HG03097 (cell line): ENCODE measurements at regions not wholly inside any gene's neighbourhood (a gene's known extent, or its start where the extent isn't known, plus 50 kb on each side); places are given as distances from the start of the nearest gene placed in this dataset.
"Not testable (repeated sequence)": the region's sequence is repeated elsewhere in the genome, so short reads cannot be mapped to it uniquely, and the experiment has no call there.

Experiments used
- ATAC-seq: cut with Tn5 transposase; IDR thresholded peaks from one replicate; pipeline ENCODE4 v1.9.1; 2021; ENCODE audit not compliant: unreplicated experiment, low FRiP score

DNA sequence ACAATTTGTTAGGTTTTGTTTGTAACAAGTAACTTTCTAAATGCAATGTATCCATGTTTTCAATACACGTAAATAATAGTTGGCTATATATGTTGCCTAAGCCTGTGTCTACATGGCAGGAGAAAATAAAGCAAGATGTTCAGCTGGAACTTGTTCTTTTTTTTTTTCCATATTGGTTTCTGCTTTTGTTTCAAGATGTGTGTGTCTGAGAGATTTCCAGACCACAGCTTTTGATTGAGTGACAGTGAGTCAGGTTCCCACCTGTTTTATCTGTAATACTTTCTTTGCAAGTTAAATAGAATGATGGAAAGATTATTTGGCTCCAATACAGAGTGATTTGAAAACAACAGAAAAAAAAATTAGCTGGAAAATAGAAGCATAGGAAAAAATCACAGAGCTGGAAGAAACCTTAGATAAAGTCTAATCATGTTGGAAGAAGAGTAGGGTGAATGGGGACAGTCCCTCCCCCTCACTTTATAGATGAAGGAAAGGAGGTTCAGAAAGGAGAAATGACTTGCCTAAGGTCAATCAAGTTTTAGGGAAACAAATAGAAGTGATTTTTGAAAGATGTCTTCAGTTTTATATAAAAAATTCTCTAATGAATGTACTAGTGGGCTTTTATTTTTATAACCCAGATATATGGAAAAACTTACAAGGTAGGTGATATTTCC lies 150.9 kb upstream of the STMND1 start:
- no peak for ATAC-seq

DNA sequence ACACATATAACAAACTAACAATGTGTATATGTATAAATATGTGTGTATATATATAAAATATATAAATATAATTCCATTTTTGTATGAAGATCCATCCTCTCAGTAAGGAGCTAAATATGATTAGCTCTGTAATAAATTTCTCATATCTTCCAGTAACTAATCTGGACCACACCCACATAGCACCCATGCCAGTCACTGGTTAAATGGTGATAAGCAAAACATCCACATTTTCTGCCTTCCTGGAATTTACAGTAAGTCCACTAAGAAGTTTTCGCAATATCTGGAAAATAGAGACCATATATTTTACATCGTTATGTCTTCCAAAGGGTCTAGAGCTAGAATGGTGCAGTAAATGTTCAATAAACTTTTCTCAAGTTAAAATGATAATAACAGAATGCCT lies 151.5 kb upstream of the STMND1 start:
- no peak for ATAC-seq

GRCh38 chr6:16949716-16950115 lies 152.1 kb upstream of the STMND1 start:
- ATAC-seq, result no peak

DNA sequence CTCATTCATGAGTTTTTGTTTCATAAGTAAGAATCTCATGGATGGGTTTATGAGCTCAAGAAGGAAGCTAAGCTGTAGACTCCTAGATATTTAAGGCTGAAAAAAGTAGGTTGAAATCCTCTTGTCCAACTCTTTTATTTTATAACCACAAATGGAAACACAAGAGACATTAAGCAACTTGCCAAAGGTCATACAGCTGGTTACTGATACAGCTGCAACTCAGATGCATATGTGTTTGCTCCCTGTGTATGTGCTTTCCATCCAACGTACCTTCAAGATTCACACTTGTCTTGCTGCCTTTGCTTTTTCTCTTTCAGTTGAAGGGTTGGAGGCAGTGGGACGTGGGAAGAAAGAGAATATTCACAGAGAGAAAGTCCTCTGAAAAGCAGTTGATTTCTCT lies 153.5 kb upstream of the STMND1 start:
- no peak for ATAC-seq

GRCh38 chr6:16947375-16948015 lies 154.4 kb upstream of the STMND1 start:
- no peak for ATAC-seq

DNA sequence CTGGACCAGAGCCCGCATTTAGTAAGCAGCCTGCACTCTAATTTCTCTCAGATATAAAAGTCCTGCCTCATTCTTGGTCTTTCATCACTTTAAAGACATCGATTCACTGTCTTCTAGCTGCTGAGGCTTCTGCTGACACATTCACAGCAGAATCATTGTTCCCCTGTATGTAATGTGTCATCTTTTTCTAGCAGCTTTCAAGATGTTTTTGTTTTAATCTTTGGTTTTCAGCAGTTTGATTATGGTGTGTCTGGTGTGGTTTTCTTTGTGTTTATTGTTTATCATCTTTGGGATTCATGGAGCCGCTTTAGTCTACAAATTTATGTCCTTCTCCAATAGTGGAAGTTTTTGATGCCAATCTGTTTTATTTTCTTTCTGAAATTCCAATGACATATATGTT lies 157.3 kb upstream of the STMND1 start:
- ATAC-seq, result no peak

GRCh38 chr6:16939839-16940238 lies 162.0 kb upstream of the STMND1 start:
- ATAC-seq, result no peak

GRCh38 chr6:16939351-16939750 lies 162.5 kb upstream of the STMND1 start:
- no peak for ATAC-seq

- no peak for ATAC-seq
These were observed 165.0 kb upstream of the STMND1 start for GRCh38 chr6:16936893-16937292.

- no peak for ATAC-seq
These were observed 167.9 kb upstream of the STMND1 start for GRCh38 chr6:16933961-16934360.

DNA sequence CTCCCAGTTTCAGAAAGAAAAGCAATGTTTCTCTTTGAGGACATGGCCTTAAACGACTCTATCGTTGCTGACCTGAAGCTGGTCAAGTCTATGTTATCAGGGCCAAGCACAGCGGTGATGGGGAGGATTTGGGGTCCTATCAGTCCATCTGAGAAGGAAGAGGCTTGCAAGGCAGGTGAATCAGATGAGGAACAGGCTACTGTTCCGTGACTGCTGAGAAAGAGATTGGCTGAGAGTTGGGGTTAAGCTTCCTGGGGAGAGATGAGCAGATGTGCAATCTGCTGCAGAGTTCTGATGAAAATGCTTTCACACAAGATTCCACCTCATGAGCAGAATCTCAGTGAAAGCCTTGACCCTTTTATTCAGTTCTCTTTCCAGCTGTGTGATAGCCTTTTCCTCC lies 168.3 kb upstream of the STMND1 start:
- ATAC-seq, result no peak

DNA sequence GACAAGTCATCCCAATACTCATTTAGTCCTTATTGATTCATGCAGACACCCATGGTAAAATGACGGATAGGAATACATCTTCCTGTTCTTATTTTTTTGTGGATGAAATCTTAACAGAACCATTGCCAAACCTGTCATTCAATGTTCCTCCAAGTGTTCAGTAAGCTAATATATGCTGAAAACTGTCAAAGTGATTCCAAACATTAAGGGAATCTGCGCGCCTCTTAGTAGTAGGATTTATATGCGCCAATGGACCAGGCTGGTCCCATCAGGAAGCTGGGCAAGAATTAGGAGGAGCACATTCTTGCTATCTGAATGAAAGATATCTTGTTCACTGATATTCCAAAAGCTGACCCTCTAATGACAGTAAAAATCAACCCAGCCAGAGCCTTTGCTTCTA lies 168.9 kb upstream of the STMND1 start:
- no peak for ATAC-seq

- not testable (repeated sequence) for ATAC-seq
These were observed 169.8 kb upstream of the ATXN1 start for GRCh38 chr6:16931079-16931478.

DNA sequence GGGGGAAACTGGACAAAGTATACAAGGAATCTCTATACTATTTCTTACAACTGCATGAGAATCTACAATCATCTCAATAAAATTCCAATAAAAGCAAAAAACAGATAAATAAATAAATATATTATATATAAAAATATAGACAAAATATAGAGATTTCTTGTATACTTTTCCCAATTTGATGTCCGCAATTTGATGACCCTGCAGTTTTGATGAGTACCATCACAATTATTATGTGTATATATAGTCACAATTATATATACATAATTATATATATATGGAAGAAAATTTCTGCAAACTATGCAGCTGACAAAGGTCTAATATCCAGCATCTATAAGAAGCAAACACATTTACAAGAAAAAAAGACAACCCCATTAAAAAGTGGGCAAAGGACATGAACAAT lies 169.2 kb upstream of the ATXN1 start:
- no peak for ATAC-seq

DNA sequence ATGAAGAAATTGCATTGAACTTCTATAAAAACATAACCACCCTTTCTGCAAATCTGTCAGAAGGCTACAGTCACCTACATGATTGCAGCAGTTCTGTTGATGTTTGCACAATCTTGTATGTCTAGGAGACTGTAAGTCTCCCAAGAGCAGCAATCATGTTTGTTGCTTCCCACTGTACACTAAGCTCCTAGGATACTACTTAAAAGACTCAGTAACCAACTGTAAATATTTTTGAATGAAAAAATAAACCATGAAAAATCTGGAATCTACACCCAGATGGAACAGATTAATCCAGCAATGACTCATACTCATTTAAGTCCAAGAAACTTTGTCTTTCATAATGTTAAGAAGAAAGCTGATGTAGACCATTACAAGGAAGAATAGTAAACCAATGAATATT lies 168.5 kb upstream of the ATXN1 start:
- no peak for ATAC-seq

DNA sequence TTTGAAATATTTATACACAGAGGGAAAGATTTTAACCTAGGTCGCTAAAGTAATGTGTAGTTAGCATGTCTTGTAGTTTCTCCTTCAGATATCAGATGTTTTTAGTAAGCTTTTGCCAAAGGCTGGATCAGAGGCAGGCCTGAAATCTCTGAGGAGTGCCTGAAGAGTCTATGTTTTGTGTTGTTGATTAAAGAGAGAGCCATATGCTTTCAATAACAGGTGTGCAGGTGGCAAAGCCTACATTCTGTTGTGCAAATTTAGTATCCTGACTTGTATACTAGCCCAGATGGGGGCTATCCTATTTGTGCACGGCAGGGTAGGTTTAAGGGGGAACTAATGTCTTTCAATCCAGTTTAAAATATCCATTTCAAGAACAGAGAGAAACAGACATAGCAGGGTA lies 167.1 kb upstream of the ATXN1 start:
- no peak for ATAC-seq

- ATAC-seq, result no peak
These were observed 165.9 kb upstream of the ATXN1 start for GRCh38 chr6:16927205-16927604.

DNA sequence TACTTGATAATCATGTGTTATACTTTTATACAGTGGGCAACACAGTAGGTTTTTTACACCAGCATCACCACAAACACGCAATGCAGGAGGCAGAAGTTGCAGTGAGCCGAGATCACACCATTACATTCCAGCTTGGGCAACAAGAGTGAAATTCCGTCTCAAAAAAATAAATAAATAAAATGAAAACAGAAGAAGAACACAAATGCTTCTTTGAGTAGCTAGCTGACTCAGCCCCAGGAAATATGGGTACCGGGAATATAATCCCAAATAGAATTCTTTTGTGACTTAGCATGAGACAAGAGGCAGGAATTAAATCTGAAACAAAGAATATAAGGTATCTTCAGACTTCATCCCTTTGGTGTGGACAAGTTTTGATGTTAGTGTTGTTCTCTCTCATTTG lies 164.2 kb upstream of the ATXN1 start:
- no peak for ATAC-seq

- no peak for ATAC-seq
These were observed 161.0 kb upstream of the ATXN1 start for GRCh38 chr6:16922282-16922681.

DNA sequence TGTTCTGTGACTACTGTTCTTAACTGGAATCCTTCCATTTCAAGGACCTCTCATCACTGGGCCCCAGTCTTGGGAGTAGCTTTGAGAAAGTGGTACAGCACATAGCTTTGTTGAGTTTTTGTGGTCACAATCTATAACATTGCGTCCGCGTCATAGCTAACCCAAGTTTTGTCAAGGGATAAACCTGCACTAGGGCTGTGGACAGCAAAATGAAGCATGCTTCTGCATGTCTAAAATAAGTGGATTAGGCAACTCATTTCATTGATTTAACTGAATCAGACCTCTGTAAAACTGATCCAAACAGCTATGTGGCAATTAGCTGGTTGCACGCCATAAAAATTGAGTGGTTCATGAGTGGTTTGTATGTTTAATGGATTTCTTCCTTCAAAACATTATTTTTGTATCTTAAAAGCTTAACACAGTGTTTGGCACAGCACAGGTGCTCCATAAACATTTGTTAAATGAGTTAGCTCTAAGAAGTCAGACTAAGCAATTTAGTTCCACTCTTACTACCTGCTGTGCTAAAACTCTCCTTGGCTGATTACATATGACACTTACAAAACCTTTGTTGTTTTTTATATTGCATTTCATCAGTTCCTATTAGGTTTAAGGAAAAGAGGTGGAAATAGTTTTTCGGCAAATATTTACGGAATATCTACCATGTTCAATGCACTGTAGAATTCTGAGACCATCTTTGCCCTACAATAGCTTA lies 160.3 kb upstream of the ATXN1 start:
- ATAC-seq, result no peak

GRCh38 chr6:16918586-16918985 lies 157.3 kb upstream of the ATXN1 start:
- ATAC-seq, result no peak

GRCh38 chr6:16914184-16914583 lies 152.9 kb upstream of the ATXN1 start:
- ATAC-seq, result no peak
